Lower leg skin (tissue), 4 donors: ENCODE measurements at regions not wholly inside any gene's neighbourhood (a gene's known extent, or its start where the extent isn't known, plus 50 kb on each side); places are given as distances from the start of the nearest gene placed in this dataset.
"Not testable (repeated sequence)": the region's sequence is repeated elsewhere in the genome, so short reads cannot be mapped to it uniquely, and the experiment has no call there.

ENCODE experiments used
- DNase-seq, 2 donors: peaks; one replicate each; pipeline ENCODE4 v3.0.0-alpha.2; 2019; ENCODE audit warnings: low spot score in 2 of 2
- H3K4me3 ChIP-seq: fragments of 200-600 bp; sonication (generic); 2 replicates; pipeline ENCODE4 v1.5.1; 2017; ENCODE audit warnings: mild to moderate bottlenecking, low read depth; ENCODE audit not compliant: poor library complexity, severe bottlenecking
- POLR2A ChIP-seq, 2 donors: fragments of 450-650 bp; IDR thresholded peaks; one replicate each; pipeline ENCODE4 v1.6.1; 2016 to 2017; ENCODE audit warnings: antibody characterized with exemption in 2 of 2, mild to moderate bottlenecking in 1 of 2, moderate library complexity in 1 of 2
- WGBS, 2 donors: methylation state at CpG; one replicate each; pipeline ENCODE4 v1.1.5; 2018; 5-methylcytosine and 5-hydroxymethylcytosine counted together
- intact Hi-C: fragments of 100-400 bp; cut with DNase I; formaldehyde crosslinking; loops from one replicate; pipeline ENCODE4 v1.15.0; 2023; ENCODE audit warnings: low total_unique reads
- TF ChIP-seq, protein P1 (sequence below), 3 donors: fragments of 450-650 bp; IDR thresholded peaks; one replicate each; pipeline ENCODE4 v1.5.1; 2016; ENCODE audit warnings: antibody characterized with exemption in 3 of 3, mild to moderate bottlenecking in 3 of 3, moderate library complexity in 2 of 3

GRCh38 chr2:208686665-208687064 lies 280.1 kb downstream of the PTH2R start:
- WGBS, 2 donors = 60 to 63% methylated on average over 1 of the region's 1 CpG
- intact Hi-C loops = no loop called here

DNA sequence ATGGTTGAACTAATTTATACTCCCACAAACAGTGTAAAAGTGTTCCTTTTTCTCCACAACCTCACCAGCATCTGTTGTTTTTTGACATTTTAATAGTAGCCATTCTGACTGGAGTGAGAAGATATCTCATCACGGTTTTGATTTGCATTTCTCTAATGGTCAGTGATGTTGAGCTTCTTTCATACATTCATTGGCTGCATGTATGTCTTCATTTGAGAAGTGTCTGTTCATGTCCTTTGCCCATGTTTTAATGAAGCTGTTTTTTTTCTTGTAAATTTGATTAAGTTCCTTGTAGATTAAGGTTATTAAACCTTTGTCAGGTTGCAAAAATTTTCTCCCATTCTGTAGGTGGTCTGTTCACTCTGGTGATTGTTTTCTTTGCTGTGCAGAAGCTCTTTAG lies 281.1 kb downstream of the PTH2R start:
- 85 to 97% methylated on average over 1 of the region's 1 CpG for WGBS, 2 donors
- DNase-seq, intact Hi-C loops, H3K4me3 ChIP-seq: not testable (repeated sequence)

More at GRCh38 chr2:208686665-208687064, 280.1 kb downstream of the PTH2R start:
- TF ChIP-seq, protein P1, sequence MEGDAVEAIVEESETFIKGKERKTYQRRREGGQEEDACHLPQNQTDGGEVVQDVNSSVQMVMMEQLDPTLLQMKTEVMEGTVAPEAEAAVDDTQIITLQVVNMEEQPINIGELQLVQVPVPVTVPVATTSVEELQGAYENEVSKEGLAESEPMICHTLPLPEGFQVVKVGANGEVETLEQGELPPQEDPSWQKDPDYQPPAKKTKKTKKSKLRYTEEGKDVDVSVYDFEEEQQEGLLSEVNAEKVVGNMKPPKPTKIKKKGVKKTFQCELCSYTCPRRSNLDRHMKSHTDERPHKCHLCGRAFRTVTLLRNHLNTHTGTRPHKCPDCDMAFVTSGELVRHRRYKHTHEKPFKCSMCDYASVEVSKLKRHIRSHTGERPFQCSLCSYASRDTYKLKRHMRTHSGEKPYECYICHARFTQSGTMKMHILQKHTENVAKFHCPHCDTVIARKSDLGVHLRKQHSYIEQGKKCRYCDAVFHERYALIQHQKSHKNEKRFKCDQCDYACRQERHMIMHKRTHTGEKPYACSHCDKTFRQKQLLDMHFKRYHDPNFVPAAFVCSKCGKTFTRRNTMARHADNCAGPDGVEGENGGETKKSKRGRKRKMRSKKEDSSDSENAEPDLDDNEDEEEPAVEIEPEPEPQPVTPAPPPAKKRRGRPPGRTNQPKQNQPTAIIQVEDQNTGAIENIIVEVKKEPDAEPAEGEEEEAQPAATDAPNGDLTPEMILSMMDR (IDR thresholded peaks at IDR 0.05) = no peak
- TF ChIP-seq POLR2A (IDR thresholded peaks at IDR 0.05) = no peak
- no peak overlapping the region for H3K4me3 ChIP-seq
- no peak for DNase-seq

GRCh38 chr2:208698114-208698513 lies 291.5 kb downstream of the PTH2R start:
- intact Hi-C loops = no loop called here
- H3K4me3 ChIP-seq = no peak overlapping the region

GRCh38 chr2:208708486-208708885 lies 301.9 kb downstream of the PTH2R start:
- H3K4me3 ChIP-seq = no peak overlapping the region
- intact Hi-C loops = no loop called here
- WGBS, 2 donors = 66 to 74% methylated on average over 3 of the region's 3 CpGs
- TF ChIP-seq, protein P1 (IDR thresholded peaks at IDR 0.05) = no peak
- TF ChIP-seq POLR2A (IDR thresholded peaks at IDR 0.05) = no peak
- no peak for DNase-seq

More at GRCh38 chr2:208698114-208698513, 291.5 kb downstream of the PTH2R start:
- TF ChIP-seq, protein P1 (IDR thresholded peaks at IDR 0.05) = no peak
- no peak for TF ChIP-seq POLR2A (IDR thresholded peaks at IDR 0.05)
- DNase-seq = no peak

DNA sequence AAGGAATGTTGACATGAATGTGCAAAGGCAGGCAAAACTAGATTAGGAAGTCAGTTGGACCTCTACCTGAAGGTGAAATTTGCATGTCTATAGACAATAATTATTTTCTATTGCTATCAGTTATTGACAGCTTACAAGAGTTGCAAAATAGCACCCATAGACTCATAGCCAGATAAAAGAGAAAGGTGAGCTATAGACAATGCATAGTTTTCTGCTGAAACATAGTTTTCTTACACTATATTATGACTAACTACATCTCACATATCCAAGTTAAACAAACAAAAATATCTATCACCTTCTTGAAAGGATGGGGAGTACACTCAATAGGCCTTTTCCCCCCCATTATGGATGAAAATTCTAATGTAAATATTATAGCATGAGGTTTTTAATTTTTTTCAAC lies 305.0 kb downstream of the PTH2R start:
- TF ChIP-seq, protein P1 (IDR thresholded peaks at IDR 0.05) = no peak
- TF ChIP-seq POLR2A (IDR thresholded peaks at IDR 0.05) = no peak
- intact Hi-C loops = no loop called here
- no peak overlapping the region for H3K4me3 ChIP-seq
- DNase-seq = no peak

GRCh38 chr2:208713066-208713745 lies 306.6 kb downstream of the PTH2R start:
- WGBS, 2 donors = 38 to 70% methylated on average over 1 of the region's 1 CpG
- no peak for DNase-seq
- intact Hi-C loops = no loop called here
- TF ChIP-seq POLR2A (IDR thresholded peaks at IDR 0.05) = no peak
- TF ChIP-seq, protein P1 (IDR thresholded peaks at IDR 0.05) = no peak
- no peak overlapping the region for H3K4me3 ChIP-seq
